ENCODE measurements at regions not wholly inside any gene's neighbourhood (a gene's known extent, or its start where the extent isn't known, plus 50 kb on each side); places are given as distances from the start of the nearest gene placed in this dataset.
"Not testable (repeated sequence)": the region's sequence is repeated elsewhere in the genome, so short reads cannot be mapped to it uniquely, and the experiment has no call there.

DNA sequence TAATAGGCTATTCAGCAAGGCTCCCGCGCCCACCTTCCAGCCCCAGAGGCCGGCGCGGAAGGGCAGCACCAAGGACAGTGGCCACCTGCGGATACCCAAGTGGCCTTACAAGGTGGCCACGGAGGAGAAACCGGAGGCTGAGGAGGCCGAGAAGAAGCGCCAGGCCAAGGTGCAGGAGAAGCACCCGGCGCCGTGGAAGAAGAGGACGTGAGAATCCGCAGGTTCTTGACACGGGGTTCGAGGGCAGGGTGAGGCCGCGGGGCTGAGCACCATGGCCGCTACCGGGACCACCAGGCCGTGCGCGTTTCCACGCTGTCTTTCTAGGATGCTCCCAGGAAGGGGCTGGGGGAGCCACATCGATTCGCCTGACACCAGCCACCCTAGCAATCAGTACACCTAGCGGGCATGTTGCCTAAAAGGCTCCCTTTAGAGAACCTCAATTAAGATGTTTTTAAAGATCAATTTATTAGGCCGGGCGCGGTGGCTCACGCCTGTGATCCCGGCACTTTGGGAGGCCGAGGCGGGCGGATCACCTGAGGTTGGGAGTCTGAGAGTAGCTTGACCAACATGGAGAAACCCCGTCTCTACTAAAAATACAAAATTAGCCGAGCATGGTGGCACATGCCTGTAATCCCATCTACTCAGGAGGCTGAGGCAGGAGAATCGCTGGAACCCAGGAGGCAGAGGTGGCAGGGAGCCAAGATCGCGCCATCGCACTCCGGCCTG, 134.3 kb upstream of the OR4C13 start:
- intact Hi-C loops (cut with DNase I); H3K36me3 ChIP-seq; H3K4me1 ChIP-seq; DNase-seq; H3K4me3 ChIP-seq (replicated peaks in 1 of 3); H3K9me3 ChIP-seq; H3K27me3 ChIP-seq; H3K27ac ChIP-seq: not testable (repeated sequence)
- WGBS, 2 donors: 90 to 92% methylated on average over 43 of the region's 43 CpGs

DNA sequence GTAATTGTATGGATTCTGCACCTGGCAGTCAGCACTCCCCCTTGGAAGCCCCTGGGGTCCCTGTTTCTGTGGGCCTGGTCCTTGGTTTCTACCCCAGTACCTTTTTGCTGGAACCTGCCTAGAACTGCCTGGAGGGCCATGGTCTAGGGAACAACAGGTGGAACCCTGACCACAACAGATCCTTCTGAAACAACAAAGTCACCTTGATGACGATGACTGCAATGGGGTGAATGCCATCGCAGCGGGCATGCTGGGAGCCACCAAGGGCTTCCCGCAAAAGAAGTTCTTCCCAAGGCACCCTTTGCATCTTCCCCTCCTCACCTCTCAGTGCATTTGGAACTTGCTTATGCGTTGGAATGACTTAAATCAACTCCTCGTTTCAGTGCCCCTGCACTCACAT, 129.0 kb upstream of the OR4C13 start:
- 78 to 79% methylated on average over 6 of the region's 6 CpGs for WGBS, 2 donors
- H3K27ac ChIP-seq; H3K9me3 ChIP-seq; H3K4me1 ChIP-seq; H3K36me3 ChIP-seq; DNase-seq; H3K27me3 ChIP-seq; intact Hi-C loops (cut with DNase I); H3K4me3 ChIP-seq (replicated peaks in 1 of 3): not testable (repeated sequence)

- DNase-seq; H3K27ac ChIP-seq; H3K36me3 ChIP-seq; H3K27me3 ChIP-seq; H3K4me1 ChIP-seq; H3K9me3 ChIP-seq; H3K4me3 ChIP-seq (replicated peaks in 1 of 3); intact Hi-C loops (cut with DNase I): not testable (repeated sequence)
- 90 to 93% methylated on average over 27 to 29 of the region's 29 CpGs for WGBS, 2 donors
Measured at GRCh38 chr11:49850541-49850940, 101.7 kb upstream of the OR4C13 start.

GRCh38 chr11:49851511-49851910, 100.7 kb upstream of the OR4C13 start:
- Histone ChIP-seq H3K4me1 (no peaks in the 10 kb centered on the region), H3K27me3 (no peaks in the 10 kb centered on the region), H3K4me3 (replicated peaks in 1 of 3) (no peak overlapping the region), H3K36me3 (no peaks in the 10 kb centered on the region), H3K27ac (no peak overlapping the region), H3K9me3 (no peaks in the 10 kb centered on the region)
- intact Hi-C loops (cut with DNase I): no loop called here
- TF ChIP-seq POLR2A (IDR thresholded peaks at IDR 0.05): no peak
- TF ChIP-seq, protein P1, sequence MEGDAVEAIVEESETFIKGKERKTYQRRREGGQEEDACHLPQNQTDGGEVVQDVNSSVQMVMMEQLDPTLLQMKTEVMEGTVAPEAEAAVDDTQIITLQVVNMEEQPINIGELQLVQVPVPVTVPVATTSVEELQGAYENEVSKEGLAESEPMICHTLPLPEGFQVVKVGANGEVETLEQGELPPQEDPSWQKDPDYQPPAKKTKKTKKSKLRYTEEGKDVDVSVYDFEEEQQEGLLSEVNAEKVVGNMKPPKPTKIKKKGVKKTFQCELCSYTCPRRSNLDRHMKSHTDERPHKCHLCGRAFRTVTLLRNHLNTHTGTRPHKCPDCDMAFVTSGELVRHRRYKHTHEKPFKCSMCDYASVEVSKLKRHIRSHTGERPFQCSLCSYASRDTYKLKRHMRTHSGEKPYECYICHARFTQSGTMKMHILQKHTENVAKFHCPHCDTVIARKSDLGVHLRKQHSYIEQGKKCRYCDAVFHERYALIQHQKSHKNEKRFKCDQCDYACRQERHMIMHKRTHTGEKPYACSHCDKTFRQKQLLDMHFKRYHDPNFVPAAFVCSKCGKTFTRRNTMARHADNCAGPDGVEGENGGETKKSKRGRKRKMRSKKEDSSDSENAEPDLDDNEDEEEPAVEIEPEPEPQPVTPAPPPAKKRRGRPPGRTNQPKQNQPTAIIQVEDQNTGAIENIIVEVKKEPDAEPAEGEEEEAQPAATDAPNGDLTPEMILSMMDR (IDR thresholded peaks at IDR 0.05): no peak
- DNase-seq: no peak
- 65 to 66% methylated on average over 10 to 27 of the region's 31 CpGs for WGBS, 2 donors

- TF ChIP-seq POLR2A (IDR thresholded peaks at IDR 0.05): no peak
- TF ChIP-seq, protein P1 (IDR thresholded peaks at IDR 0.05): no peak
- intact Hi-C loops (cut with DNase I): no loop called here
- Histone ChIP-seq H3K27ac (no peak overlapping the region), H3K36me3 (no peaks in the 10 kb centered on the region), H3K9me3 (no peaks in the 10 kb centered on the region), H3K4me3 (replicated peaks in 1 of 3) (no peak overlapping the region), H3K4me1 (no peaks in the 10 kb centered on the region), H3K27me3 (no peaks in the 10 kb centered on the region)
- WGBS, 2 donors: 48 to 59% methylated on average over 6 to 26 of the region's 35 CpGs
- DNase-seq: no peak
Measured at GRCh38 chr11:49851971-49852389, 100.2 kb upstream of the OR4C13 start.

DNA sequence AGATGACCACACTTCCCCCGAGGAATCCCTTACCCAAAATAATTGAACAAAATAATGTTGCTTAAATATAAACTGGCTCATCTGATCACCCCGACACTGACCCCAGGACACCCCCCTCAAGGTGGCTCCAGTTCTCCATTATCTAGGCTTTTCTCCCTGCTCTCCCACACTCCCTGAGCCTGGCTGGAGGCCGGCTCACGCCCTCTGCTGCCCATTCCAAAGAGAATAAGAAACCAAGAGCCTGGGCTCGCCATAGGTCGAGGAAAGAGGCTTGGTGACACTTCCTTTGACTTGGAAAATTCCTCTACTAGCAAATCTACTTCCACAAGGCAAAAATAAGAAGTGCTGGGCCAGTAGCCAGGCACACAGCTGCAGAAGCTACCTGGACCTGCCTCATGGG, 63.3 kb upstream of the OR4C13 start:
- H3K4me1 ChIP-seq; intact Hi-C loops (cut with DNase I); H3K9me3 ChIP-seq; H3K36me3 ChIP-seq; H3K27ac ChIP-seq; H3K4me3 ChIP-seq (replicated peaks in 1 of 3); H3K27me3 ChIP-seq; DNase-seq: not testable (repeated sequence)
- 62 to 70% methylated on average over 6 of the region's 6 CpGs for WGBS, 2 donors

DNA sequence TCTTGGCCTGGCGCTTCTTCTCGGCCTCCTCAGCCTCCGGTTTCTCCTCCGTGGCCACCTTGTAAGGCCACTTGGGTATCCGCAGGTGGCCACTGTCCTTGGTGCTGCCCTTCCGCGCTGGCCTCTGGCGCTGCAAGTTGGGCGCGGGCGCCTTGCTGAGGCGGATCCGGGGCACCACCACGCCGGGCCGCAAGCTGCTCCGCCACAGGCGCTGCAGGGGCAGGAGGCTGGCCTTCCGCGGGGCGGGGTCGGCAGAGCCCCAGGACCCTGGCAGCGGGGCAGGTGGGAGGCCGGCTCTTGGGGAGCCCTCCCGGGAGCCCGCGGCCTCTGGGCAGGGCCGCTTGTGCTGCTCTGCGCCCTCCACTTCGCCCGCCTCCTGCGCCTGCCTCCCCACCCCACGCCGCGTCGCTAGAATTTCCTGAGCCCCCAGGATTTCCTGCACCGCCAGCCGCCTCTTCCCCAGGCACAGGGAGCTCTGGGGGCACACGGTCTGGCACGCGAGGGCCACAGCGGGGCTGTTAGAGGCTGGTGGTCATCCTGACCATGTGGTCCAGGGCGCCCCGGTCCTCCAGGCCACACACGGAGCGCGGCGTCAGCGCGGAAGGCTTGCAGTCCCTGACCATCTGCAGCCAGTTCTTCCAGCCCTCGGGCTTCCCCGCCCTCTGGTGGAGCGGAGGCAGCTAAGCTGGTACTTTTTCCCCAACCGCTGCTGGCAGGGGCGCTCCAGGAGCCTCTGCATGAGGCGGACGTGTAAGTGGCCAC, 60.1 kb upstream of the OR4C13 start:
- H3K36me3 ChIP-seq; H3K27me3 ChIP-seq; DNase-seq; H3K4me3 ChIP-seq (replicated peaks in 1 of 3); H3K27ac ChIP-seq; H3K4me1 ChIP-seq; intact Hi-C loops (cut with DNase I); H3K9me3 ChIP-seq: not testable (repeated sequence)
- 23 to 52% methylated on average over 19 to 43 of the region's 57 CpGs for WGBS, 2 donors

GRCh38 chr11:49893442-49893841, 58.7 kb upstream of the OR4C13 start:
- intact Hi-C loops (cut with DNase I); H3K4me1 ChIP-seq; H3K27ac ChIP-seq; H3K4me3 ChIP-seq (replicated peaks in 1 of 3); H3K27me3 ChIP-seq; DNase-seq; H3K36me3 ChIP-seq; H3K9me3 ChIP-seq: not testable (repeated sequence)
- WGBS, 2 donors: 82 to 83% methylated on average over 28 to 29 of the region's 29 CpGs
